Panc1 (cell line): ENCODE measurements at regions not wholly inside any gene's neighbourhood (a gene's known extent, or its start where the extent isn't known, plus 50 kb on each side); places are given as distances from the start of the nearest gene placed in this dataset.

Experiments
- ATAC-seq: fragments of 200-7000 bp; cut with Tn5 transposase; 2 replicates; pipeline ENCODE4 v1.9.1; 2020; ENCODE audit warnings: mild to moderate bottlenecking, moderate library complexity
- BruUV-seq: library from RNA; stranded (reverse); fragments of 400-500 nt; replicated peaks from 2 replicates; lab custom pipeline; 2021; lab: Mats Ljungman, UMichigan
- CTCF ChIA-PET: fragments of 300-600 bp; sonication (Branson Sonifier 250); formaldehyde crosslinking; loops from one replicate; lab custom pipeline; 2022; ENCODE audit warnings: antibody characterized with exemption; lab: Charles Lee
- POLR2A ChIA-PET: fragments of 300-600 bp; sonication (Branson Sonifier 250); formaldehyde crosslinking; loops from one replicate; lab custom pipeline; 2022; ENCODE audit warnings: antibody characterized with exemption; lab: Charles Lee
- DNase-seq: peaks from one replicate; pipeline ENCODE4 v3.0.0-alpha.2; 2010; ENCODE audit warnings: low read depth, low spot score
- H3K27ac ChIP-seq: 2 replicates; pipeline ENCODE4 v1.5.1; 2011; ENCODE audit warnings: mild to moderate bottlenecking, low read length, inconsistent platforms
- H3K27me3 ChIP-seq: fragments of 200-500 bp; sonication (Bioruptor generic); 2 replicates; pipeline ENCODE4 v1.6.0; 2014; ENCODE audit warnings: low read length, inconsistent platforms; ENCODE audit not compliant: control insufficient read depth, insufficient read depth
- H3K36me3 ChIP-seq: fragments of 200-500 bp; sonication (Bioruptor generic); 2 replicates; pipeline ENCODE4 v1.5.1; 2014; ENCODE audit warnings: inconsistent platforms, mild to moderate bottlenecking, low read length, moderate library complexity; ENCODE audit not compliant: control insufficient read depth, insufficient read depth
- H3K4me1 ChIP-seq: 2 replicates; pipeline ENCODE4 v1.5.1; 2011; ENCODE audit warnings: inconsistent platforms, mild to moderate bottlenecking, low read length, moderate library complexity; ENCODE audit not compliant: control insufficient read depth, insufficient read depth
- H3K4me3 ChIP-seq, 2 experiments: 2 replicates each; pipeline ENCODE4 v1.5.1; 2011 to 2012; ENCODE audit warnings: low read depth in 2 of 2, low read length in 2 of 2, mild to moderate bottlenecking in 2 of 2, inconsistent platforms in 1 of 2, moderate library complexity in 1 of 2
- H3K9me3 ChIP-seq: fragments of 200-500 bp; sonication (Bioruptor generic); 2 replicates; pipeline ENCODE4 v1.5.1; 2014; ENCODE audit warnings: low read depth, mild to moderate bottlenecking, inconsistent platforms, low read length, moderate library complexity; ENCODE audit not compliant: control insufficient read depth, insufficient read depth
- CTCF ChIP-seq: fragments of 450-650 bp; IDR thresholded peaks from 2 replicates; pipeline ENCODE4 v1.5.1; 2017; ENCODE audit warnings: mild to moderate bottlenecking
- POLR2AphosphoS5 ChIP-seq: IDR thresholded peaks from 2 replicates; pipeline ENCODE4 v1.6.1; 2012; ENCODE audit warnings: mild to moderate bottlenecking, low read depth, low read length, moderate library complexity
- REST ChIP-seq, 2 experiments: IDR thresholded peaks; 2 replicates each; pipeline ENCODE4 v1.6.1; 2011 to 2012; ENCODE audit warnings: low read depth in 2 of 2, control low read depth in 1 of 2, low read length in 1 of 2, mild to moderate bottlenecking in 1 of 2, moderate library complexity in 1 of 2; ENCODE audit not compliant: insufficient read depth in 1 of 2
- SIN3A ChIP-seq: IDR thresholded peaks from 2 replicates; pipeline ENCODE4 v1.6.1; 2012; ENCODE audit warnings: low read depth, mild to moderate bottlenecking, low read length, moderate library complexity, borderline replicate concordance; ENCODE audit not compliant: insufficient read depth
- TCF7L2 ChIP-seq: IDR thresholded peaks from 2 replicates; pipeline ENCODE4 v1.6.1; 2011; ENCODE audit warnings: mild to moderate bottlenecking, low read depth, low read length, inconsistent platforms
- in situ Hi-C: cut with HindIII; loops from 2 replicates; pipeline ENCODE4 v1.10.0; 2016; ENCODE audit warnings: low sequenced_read_pairs, low pct_unique_long_range_greater_than_20kb
- intact Hi-C: fragments of 100-400 bp; cut with micrococcal nuclease; formaldehyde crosslinking; loops from one replicate; pipeline ENCODE4 v1.10.0; 2022; ENCODE audit not compliant: unreplicated experiment

GRCh38 chr1:98072047-98072446, 151.2 kb upstream of the DPYD start:
- H3K4me3 ChIP-seq, result no peak overlapping the region
- in situ Hi-C loops, result no loop called here
- TF ChIP-seq TCF7L2, result no peak
- no peak for TF ChIP-seq POLR2AphosphoS5
- no peak for TF ChIP-seq REST (IDR thresholded peaks at IDR 0.05; ENCODE audit: insufficient read depth in 1 of 2, low read depth in 2 of 2, low read length in 1 of 2)
- no peak for TF ChIP-seq CTCF
- no peak for TF ChIP-seq SIN3A
- H3K36me3 ChIP-seq, result no peaks in the 10 kb centered on the region
- no peak for DNase-seq
- no peak overlapping the region for H3K27ac ChIP-seq
- no peaks in the 10 kb centered on the region for H3K27me3 ChIP-seq
- intact Hi-C loops, result no loop called here
- POLR2A ChIA-PET, result no interaction called here
- no TSS peak for BruUV-seq
- CTCF ChIA-PET, result no interaction called here
- ATAC-seq, result no peak
- no peaks in the 10 kb centered on the region; the same call in 1 of the 2 replicates for H3K9me3 ChIP-seq
- H3K4me1 ChIP-seq, result no peaks in the 10 kb centered on the region

GRCh38 chr1:98068016-98068415, 147.2 kb upstream of the DPYD start:
- ATAC-seq, result no peak
- intact Hi-C loops (no loop called here), in situ Hi-C loops (no loop called here)
- Histone ChIP-seq H3K4me3 (no peak overlapping the region), H3K27me3 (no peaks in the 10 kb centered on the region), H3K36me3 (no peaks in the 10 kb centered on the region), H3K4me1 (no peaks in the 10 kb centered on the region), H3K27ac (no peak overlapping the region), H3K9me3 (no peaks in the 10 kb centered on the region)
- ChIA-PET CTCF (no interaction called here), POLR2A (no interaction called here)
- TF ChIP-seq REST (IDR thresholded peaks at IDR 0.05; ENCODE audit: insufficient read depth in 1 of 2, low read depth in 2 of 2, low read length in 1 of 2) (no peak), TCF7L2 (no peak), SIN3A (no peak), POLR2AphosphoS5 (no peak), CTCF (no peak)
- no peak for DNase-seq
- no TSS peak for BruUV-seq
